Bronchial epithelial cell (primary cell): ENCODE measurements at regions not wholly inside any gene's neighbourhood (a gene's known extent, or its start where the extent isn't known, plus 50 kb on each side); places are given as distances from the start of the nearest gene placed in this dataset.

Experiments
- DNase-seq: peaks from one replicate; pipeline ENCODE4 v3.0.0-alpha.2; 2010; ENCODE audit warnings: low read depth
- FAIRE-seq: peaks from 2 replicates; lab custom pipeline; 2011; peaks lifted over from hg19 to GRCh38; lab: Jason Lieb, UNC
- H3K27me3 ChIP-seq: 2 replicates; pipeline ENCODE4 v1.5.1; 2011; ENCODE audit warnings: low read length; ENCODE audit not compliant: control insufficient read depth, insufficient read depth
- H3K36me3 ChIP-seq: 2 replicates; pipeline ENCODE4 v1.5.1; 2011; ENCODE audit warnings: low read length; ENCODE audit not compliant: control insufficient read depth, insufficient read depth
- H3K4me3 ChIP-seq: 2 replicates; pipeline ENCODE4 v1.5.1; 2011; ENCODE audit warnings: mild to moderate bottlenecking, low read depth, low read length, control low read depth
- TF ChIP-seq, protein P1 (sequence below): IDR thresholded peaks from 2 replicates; pipeline ENCODE4 v1.5.1; 2011; ENCODE audit warnings: mild to moderate bottlenecking, moderate library complexity, low read length, control low read depth, inconsistent platforms; ENCODE audit not compliant: insufficient read depth, severe bottlenecking

DNA sequence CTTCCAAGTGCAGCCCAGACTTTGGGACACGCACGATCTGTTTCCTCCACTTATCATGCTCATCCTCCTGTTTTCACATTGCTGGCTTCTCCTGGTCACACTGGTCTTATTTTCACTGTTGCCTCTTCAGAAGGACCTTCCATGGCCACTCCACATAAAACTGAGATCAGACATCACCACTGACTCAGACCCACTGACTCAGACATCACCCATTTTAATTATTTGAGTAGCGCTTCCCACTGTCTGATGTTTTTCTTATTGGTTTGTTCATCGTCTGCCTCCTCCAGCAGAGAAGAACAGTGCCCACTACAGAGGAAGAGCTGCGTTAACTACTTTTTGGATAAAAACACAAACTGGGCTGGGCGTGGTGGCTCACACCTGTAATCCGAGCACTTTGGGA, 270.5 kb upstream of the PWP1 start:
- TF ChIP-seq, protein P1, sequence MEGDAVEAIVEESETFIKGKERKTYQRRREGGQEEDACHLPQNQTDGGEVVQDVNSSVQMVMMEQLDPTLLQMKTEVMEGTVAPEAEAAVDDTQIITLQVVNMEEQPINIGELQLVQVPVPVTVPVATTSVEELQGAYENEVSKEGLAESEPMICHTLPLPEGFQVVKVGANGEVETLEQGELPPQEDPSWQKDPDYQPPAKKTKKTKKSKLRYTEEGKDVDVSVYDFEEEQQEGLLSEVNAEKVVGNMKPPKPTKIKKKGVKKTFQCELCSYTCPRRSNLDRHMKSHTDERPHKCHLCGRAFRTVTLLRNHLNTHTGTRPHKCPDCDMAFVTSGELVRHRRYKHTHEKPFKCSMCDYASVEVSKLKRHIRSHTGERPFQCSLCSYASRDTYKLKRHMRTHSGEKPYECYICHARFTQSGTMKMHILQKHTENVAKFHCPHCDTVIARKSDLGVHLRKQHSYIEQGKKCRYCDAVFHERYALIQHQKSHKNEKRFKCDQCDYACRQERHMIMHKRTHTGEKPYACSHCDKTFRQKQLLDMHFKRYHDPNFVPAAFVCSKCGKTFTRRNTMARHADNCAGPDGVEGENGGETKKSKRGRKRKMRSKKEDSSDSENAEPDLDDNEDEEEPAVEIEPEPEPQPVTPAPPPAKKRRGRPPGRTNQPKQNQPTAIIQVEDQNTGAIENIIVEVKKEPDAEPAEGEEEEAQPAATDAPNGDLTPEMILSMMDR: no peak
- Histone ChIP-seq H3K27me3 (no peaks in the 10 kb centered on the region), H3K36me3 (no peaks in the 10 kb centered on the region), H3K4me3 (no peak overlapping the region)
- FAIRE-seq (no peak), DNase-seq (peak; percentile 65)

DNA sequence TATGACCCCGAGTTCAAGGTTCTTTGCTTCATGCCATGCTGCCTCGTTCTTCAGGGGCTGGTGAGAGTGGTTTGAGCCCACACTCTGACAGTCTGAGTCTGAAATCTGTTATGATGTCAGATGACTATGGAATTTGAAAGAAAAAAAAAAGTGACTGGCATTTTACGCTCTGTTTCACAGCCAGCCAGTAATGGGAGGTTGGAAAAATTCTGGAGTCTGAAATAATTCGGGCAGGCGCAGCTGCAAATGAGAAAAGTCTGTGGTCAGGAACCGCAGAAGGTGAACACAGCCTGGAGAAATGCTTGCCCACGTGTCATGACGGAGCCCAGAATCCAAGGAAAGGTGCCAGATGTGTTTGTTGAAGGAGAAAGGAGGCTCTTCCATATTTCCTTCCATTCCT, 269.8 kb upstream of the PWP1 start:
- H3K27me3 ChIP-seq: no peaks in the 10 kb centered on the region
- H3K4me3 ChIP-seq: no peak overlapping the region
- H3K36me3 ChIP-seq: no peaks in the 10 kb centered on the region
- FAIRE-seq (no peak), DNase-seq (no peak)
- TF ChIP-seq, protein P1: no peak

DNA sequence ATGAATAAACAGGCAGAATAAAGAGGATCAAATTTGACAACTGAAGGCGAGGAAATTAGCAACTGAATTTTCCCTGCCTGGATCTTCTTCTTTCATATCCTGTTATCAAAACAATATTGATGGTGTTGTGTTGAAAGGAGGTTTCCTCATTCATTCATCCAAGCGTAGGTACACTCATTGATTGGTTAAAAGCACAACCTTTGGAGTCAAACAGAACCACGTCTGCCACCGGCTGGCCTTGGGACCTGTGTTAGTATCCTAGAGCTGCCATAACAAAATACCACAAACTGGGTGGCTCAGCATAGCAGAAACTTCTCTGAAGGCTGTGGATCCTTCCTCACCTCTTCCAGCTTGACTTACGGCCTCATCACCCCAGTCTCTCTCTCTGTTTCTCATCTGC, 268.6 kb upstream of the PWP1 start:
- DNase-seq: no peak
- Histone ChIP-seq H3K4me3 (no peak overlapping the region), H3K36me3 (no peaks in the 10 kb centered on the region), H3K27me3 (no peaks in the 10 kb centered on the region)
- TF ChIP-seq, protein P1: no peak
- no peak for FAIRE-seq

DNA sequence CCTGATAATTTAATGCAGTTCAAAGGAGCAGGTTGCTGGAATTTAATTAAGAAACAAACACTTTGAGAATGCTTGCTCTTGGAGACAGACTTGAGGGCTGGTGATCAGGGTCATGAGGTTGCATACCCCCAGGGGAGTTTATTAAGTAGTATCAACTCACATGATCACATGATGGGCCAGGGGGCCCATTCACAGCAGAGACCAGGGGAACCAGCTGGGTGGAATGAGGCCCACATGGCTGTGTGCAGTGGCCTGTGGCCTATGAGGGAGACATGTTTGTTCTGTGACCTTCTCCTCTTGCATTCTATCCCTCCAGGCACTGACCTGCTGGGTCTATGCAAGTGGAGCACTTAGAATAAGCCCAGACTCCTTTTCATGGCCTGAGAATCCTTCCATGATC, 266.6 kb upstream of the PWP1 start:
- DNase-seq: no peak
- FAIRE-seq: no peak
- no peak overlapping the region for H3K4me3 ChIP-seq
- no peaks in the 10 kb centered on the region for H3K36me3 ChIP-seq
- H3K27me3 ChIP-seq: no peaks in the 10 kb centered on the region
- TF ChIP-seq, protein P1: no peak

DNA sequence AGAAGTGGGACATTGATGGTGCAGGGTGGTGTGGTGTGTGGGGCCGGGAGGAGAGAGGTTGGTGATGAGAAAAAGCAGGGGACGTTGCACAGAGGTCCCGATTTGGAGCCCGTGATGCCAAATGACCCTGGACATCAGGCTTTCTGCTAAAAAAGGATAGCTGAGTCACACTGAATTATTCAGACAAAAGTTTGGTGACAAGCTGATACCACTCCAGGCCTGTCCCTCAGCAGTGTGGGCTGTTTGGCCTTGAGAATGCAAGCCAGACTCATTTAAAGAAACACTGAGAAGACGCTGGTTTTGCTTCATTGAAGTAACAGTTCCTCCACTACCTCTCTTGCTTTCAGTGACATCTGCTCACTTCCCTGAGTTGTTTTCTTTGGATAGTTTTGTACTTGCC, 262.1 kb upstream of the PWP1 start:
- no peak for FAIRE-seq
- no peak for DNase-seq
- H3K36me3 ChIP-seq: no peaks in the 10 kb centered on the region
- H3K4me3 ChIP-seq: no peak overlapping the region
- TF ChIP-seq, protein P1: no peak
- no peaks in the 10 kb centered on the region for H3K27me3 ChIP-seq

DNA sequence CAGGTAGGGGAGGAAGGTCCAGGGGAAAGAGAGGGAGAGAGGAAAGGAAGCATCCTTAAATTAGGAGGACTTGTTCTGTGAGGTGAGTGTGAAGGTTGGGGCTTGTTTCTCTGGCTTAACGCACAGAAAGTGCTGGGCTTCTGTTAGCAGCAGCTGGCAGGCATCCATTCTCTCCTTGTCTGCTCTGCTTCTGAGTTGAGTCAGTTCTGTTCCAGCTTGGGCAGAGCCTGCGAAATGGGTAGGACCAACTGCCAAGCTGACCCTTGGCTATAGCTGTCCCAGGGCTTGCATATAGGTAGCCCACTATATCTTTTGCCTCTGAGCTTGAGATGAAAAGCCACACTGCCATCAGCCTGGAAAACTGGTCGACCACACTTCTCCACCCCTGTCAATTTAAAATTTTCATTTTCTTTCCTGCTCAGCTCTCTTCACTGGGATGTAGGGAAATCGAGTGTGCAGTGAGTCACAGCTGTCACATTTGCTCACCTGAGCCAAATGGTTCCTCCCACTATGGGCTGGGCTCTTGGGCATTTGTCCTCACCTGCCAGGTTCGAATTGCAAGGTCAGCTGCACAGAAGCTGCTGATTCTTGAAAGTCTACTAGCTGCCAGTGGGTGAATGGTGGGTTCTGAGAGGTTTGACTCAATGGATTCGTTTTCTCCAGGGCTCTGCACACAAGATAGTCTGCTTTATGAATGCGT, 256.4 kb upstream of the PWP1 start:
- DNase-seq: peak; percentile 86
- H3K4me3 ChIP-seq: no peak overlapping the region
- TF ChIP-seq, protein P1: no peak
- H3K27me3 ChIP-seq: no peaks in the 10 kb centered on the region
- no peak for FAIRE-seq
- H3K36me3 ChIP-seq: no peaks in the 10 kb centered on the region
